GM08714 (cell line): ENCODE measurements at regions not wholly inside any gene's neighbourhood (a gene's known extent, or its start where the extent isn't known, plus 50 kb on each side); places are given as distances from the start of the nearest gene placed in this dataset.

Experiments used
- H3K4me3 ChIP-seq: fragments of 200-500 bp; sonication (Bioruptor generic); 2 replicates; pipeline ENCODE4 v1.5.1; 2014; ENCODE audit warnings: mild to moderate bottlenecking, low read length, inconsistent platforms
- ZNF274 ChIP-seq: IDR thresholded peaks from 2 replicates; pipeline ENCODE4 v1.6.1; 2012; ENCODE audit warnings: mild to moderate bottlenecking, low read depth, low read length

- TF ChIP-seq ZNF274, result no peak
Observed at GRCh38 chr7:41774966-41775365, 72.1 kb upstream of the INHBA start.

DNA sequence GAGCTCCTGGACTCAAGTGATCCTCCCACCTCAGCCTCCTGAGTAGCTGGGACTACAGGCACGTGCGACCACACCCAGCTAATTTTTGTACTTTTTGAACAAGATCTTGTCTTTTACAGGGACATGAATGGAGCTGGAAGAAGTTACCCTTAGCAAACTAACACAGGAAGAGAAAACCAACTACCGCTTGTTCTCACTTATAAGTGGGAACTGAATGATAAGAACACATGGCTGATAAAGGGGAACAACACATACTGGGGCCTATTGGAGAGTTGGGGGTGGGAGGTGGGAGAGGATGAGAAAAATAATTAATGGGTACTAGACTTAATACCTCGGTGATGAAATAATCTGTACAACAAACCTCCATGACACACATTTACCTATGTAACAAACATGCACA is 70.9 kb upstream of the INHBA start:
- H3K4me3 ChIP-seq, result no peak overlapping the region
- TF ChIP-seq ZNF274, result no peak

More at GRCh38 chr7:41774966-41775365, 72.1 kb upstream of the INHBA start:
- no peak overlapping the region for H3K4me3 ChIP-seq

GRCh38 chr7:41771717-41772116 is 68.8 kb upstream of the INHBA start:
- no peak for TF ChIP-seq ZNF274
- no peak overlapping the region for H3K4me3 ChIP-seq

DNA sequence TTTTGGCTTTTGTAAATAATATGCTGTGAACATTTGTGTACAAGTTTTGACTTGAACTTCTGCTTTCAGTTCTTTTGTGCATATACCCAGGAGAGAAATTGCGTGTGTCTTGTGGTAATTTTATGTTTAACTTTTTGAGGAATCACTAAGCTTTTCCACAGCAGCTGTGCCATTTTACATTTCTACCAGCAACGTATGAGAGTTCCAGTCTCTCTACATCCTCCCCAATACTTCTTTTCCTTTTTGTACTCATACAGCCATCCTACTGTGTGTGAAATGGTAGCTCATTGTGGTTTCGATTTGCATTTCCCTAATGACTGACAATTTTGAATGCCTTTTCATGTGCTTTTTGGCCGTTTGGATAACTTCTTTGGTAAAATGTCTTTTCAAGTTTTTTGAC is 66.3 kb upstream of the INHBA start:
- no peak for TF ChIP-seq ZNF274
- no peak overlapping the region for H3K4me3 ChIP-seq

- no peak overlapping the region for H3K4me3 ChIP-seq
- TF ChIP-seq ZNF274, result no peak
Observed at GRCh38 chr7:41763626-41764025, 60.7 kb upstream of the INHBA start.

- TF ChIP-seq ZNF274, result no peak
Observed at GRCh38 chr7:41762641-41763040, 59.8 kb upstream of the INHBA start.

GRCh38 chr7:41760293-41760692 is 57.4 kb upstream of the INHBA start:
- no peak overlapping the region for H3K4me3 ChIP-seq
- no peak for TF ChIP-seq ZNF274

More at GRCh38 chr7:41762641-41763040, 59.8 kb upstream of the INHBA start:
- no peak overlapping the region for H3K4me3 ChIP-seq

DNA sequence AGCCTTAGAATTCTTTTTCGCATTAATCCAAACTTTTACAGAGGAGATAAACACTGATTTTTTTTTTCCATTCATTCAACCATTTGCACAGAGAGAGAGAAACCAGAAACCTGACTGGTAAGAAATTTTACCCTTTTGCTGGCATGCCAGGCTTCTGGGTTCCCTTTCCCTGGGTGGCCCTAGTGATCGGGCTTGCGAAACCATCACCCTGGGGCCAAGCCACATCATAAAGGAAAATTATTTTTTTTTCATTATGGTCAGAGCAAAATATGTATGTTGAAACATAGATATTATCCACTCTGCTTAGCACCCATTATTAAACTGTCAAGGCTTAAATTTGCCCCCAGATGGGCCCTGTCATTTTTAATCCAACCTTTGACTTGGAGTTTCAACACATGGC is 55.4 kb upstream of the INHBA start:
- H3K4me3 ChIP-seq, result no peak overlapping the region
- no peak for TF ChIP-seq ZNF274

GRCh38 chr7:41756650-41757182 is 53.8 kb upstream of the INHBA start:
- TF ChIP-seq ZNF274, result no peak
- no peak overlapping the region for H3K4me3 ChIP-seq

DNA sequence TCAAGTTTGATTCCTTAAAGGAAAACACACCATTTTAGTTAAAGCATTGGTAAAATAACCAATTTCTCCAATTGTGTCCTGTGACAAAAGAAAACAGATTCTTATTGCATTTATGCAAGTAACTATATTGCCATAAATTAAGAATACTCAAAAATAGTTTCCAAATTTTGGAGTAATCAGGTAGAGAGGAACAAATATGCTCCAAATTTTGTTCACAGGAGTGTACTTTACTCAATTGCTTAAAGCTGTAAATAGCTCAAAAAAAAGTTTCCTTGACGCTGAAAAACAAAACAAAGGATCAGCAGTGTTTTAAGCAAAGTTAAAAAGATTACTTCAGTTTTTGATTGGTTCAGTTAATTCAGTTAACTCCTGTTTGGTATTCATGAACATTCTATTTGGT is 52.2 kb upstream of the INHBA start:
- H3K4me3 ChIP-seq, result no peak overlapping the region
- TF ChIP-seq ZNF274, result no peak

DNA sequence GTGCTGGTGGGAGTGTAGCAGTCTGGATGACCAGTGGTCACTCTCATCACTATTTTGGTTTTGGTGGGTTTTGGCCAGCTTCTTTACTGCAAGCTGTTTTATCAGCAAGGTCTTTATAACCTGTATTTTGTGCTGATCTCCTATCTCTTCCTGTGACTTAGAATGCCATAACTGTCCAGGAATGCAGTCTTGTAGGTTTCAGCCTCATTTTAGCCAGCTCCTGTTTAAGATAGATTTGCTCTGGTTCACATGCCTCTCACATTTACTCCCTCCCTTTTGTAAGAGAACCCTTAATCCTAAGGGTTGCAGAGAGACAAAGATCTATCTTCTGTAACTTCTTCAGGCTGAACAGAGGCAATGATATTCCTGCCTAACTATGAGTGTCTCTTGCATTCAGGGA is 51.2 kb upstream of the INHBA start:
- H3K4me3 ChIP-seq, result no peak overlapping the region
- no peak for TF ChIP-seq ZNF274
